Epithelial cell of proximal tubule (primary cell): ENCODE measurements at regions not wholly inside any gene's neighbourhood (a gene's known extent, or its start where the extent isn't known, plus 50 kb on each side); places are given as distances from the start of the nearest gene placed in this dataset.

Experiments used
- DNase-seq: peaks from one replicate; pipeline ENCODE4 v3.0.0-alpha.2; 2011; ENCODE audit warnings: low read depth
- H3K4me3 ChIP-seq: 2 replicates; pipeline ENCODE4 v1.5.1; 2011; ENCODE audit warnings: low read depth, mild to moderate bottlenecking, low read length
- CTCF ChIP-seq: conservative IDR thresholded peaks from 2 replicates; pipeline ENCODE4 v1.5.1; 2012; ENCODE audit warnings: low read depth, mild to moderate bottlenecking, low read length

- no peak for DNase-seq
- no peak overlapping the region for H3K4me3 ChIP-seq
- no peak for TF ChIP-seq CTCF
Measured at GRCh38 chr22:49320714-49321476, 506.8 kb downstream of the BRD1 start.

- H3K4me3 ChIP-seq, result no peak overlapping the region
- no peak for DNase-seq
- no peak for TF ChIP-seq CTCF
Measured at GRCh38 chr22:49317369-49317768, 510.3 kb downstream of the BRD1 start.

GRCh38 chr22:49312601-49313000, 515.1 kb downstream of the BRD1 start:
- no peak for DNase-seq
- H3K4me3 ChIP-seq, result no peak overlapping the region
- TF ChIP-seq CTCF, result no peak

- H3K4me3 ChIP-seq, result no peak overlapping the region
- no peak for DNase-seq
- no peak for TF ChIP-seq CTCF
Measured at GRCh38 chr22:49310354-49310753, 517.3 kb downstream of the BRD1 start.

GRCh38 chr22:49308300-49308699, 519.4 kb downstream of the BRD1 start:
- DNase-seq, result no peak
- no peak overlapping the region for H3K4me3 ChIP-seq
- TF ChIP-seq CTCF, result no peak

GRCh38 chr22:49307870-49308269, 519.8 kb downstream of the BRD1 start:
- no peak for TF ChIP-seq CTCF
- no peak overlapping the region for H3K4me3 ChIP-seq
- DNase-seq, result no peak

GRCh38 chr22:49307481-49307830, 520.2 kb downstream of the BRD1 start:
- H3K4me3 ChIP-seq, result no peak overlapping the region
- no peak for DNase-seq
- no peak for TF ChIP-seq CTCF
